GM18505 (cell line): ENCODE measurements at regions not wholly inside any gene's neighbourhood (a gene's known extent, or its start where the extent isn't known, plus 50 kb on each side); places are given as distances from the start of the nearest gene placed in this dataset.
A peak's percentile ranks its signal among the peaks of the same experiment; 100 is the strongest.

Experiments
- ATAC-seq: cut with Tn5 transposase; IDR thresholded peaks from one replicate; pipeline ENCODE4 v1.9.1; 2021; ENCODE audit not compliant: unreplicated experiment
- POLR2A ChIP-seq: IDR thresholded peaks from 4 replicates; pipeline ENCODE4 v1.6.1; 2011; ENCODE audit warnings: borderline replicate concordance; ENCODE audit not compliant: insufficient read depth, insufficient read length; ENCODE audit errors: extremely low read depth

DNA sequence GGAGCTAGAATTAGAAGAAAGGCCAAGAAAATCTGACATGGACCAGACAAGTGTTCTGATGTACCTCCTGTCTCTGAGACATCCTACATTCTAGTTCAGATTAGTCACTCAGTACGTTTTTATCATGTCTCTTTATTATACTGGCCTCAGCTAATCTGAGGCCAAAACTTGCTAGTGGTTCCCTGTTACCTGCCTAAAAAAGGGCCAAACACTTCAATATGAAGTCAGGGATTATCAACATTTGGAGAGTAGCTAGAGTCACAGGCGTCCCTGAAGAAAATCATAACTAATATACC, 587.4 kb downstream of the PRELID2 start:
- ATAC-seq = no peak

DNA sequence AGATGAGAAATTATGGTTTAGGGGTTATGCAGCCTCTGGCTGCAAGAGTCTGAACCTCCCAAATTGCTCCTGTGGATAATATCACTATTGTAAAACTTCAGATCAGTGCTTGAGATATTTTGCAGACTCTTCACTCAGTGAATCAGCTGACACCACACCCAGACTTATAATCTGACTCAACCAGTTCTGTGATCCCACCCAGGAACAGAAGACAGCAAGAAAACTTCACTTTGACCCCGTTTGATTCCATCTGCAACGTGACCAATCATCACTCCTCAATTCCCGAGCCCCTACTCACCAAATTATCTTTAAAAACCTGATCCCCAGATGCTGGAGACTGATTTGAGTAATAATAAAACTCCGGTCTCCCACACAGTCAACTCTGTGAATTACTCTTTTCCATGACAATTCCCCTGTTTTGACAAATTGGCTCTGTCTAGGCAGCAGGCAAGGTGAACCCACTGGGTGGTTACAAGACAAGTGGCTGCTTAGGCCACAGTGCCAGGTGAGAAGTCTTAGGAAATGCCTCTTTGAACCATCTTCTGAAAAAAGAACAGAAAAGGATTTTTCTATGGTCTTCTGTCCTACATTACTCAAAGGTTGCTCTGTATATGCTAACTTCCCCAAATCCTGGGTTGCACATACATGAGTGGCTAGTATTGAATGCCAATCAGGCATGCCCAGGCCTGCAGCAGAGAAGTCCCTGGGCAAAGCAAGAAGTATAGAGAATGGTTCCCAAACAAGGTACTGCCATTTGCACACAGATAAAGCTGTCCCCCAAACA, 588.0 kb downstream of the PRELID2 start:
- TF ChIP-seq POLR2A = no peak
- ATAC-seq = no peak

More for the DNA sequence above, 587.4 kb downstream of the PRELID2 start:
- no peak for TF ChIP-seq POLR2A

DNA sequence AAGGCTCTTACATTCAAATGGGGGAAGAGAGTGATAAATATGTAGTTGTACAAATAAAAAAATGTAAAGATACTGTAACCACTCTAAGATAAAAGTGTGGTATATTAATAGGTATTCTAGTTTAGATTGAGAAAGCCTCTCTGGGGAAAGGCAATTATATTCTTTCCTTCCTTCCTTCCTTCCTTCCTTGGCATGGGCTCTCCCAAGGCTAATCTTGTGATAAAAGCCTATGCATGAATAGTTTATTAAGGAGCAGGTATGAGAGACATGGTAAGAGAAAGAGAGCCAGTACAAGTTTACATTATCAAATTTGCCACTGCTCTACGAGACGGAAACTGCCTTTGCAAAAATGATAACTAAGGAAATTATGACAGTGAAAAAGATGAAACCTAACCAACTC, 588.8 kb downstream of the PRELID2 start:
- ATAC-seq = no peak
- TF ChIP-seq POLR2A = no peak

DNA sequence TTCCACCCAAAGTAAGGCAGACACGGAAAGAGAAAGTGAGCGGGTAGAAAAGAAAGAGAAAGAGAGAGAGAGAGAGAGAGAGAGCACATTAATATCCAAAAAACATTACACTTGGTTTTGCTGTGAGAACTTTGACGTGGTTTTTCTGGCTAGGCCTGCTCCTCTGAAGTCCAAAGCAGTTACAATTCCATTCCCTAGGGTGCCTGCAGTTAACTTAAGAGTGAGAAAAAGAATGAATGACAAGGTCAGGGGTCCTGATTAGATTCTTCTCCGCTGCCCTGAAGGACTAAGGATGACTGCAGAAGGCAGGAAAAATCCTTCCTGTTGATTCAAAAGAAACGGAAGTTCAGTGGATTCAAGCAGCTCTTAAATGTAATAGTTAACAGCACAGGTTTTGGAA, 589.8 kb downstream of the PRELID2 start:
- TF ChIP-seq POLR2A = no peak
- ATAC-seq = no peak

DNA sequence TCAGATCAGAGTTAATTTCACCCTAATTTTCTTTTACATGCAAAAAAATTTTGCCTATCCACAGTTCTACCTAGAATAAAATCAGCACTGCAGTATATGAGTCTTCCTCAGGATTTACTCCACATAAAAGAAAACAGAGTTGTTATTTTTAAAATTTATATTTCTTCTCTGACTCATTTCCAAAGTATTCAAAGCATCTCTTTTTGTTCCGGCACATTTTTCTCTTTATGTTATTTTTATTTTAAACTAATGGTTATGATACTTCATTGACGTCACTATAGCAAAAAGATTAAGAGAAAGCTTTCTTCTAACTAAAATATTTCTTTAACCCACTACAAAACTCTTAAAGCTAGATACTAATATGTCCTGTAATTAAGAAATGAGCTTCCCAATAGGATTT, 590.4 kb downstream of the PRELID2 start:
- ATAC-seq = no peak
- TF ChIP-seq POLR2A = no peak

DNA sequence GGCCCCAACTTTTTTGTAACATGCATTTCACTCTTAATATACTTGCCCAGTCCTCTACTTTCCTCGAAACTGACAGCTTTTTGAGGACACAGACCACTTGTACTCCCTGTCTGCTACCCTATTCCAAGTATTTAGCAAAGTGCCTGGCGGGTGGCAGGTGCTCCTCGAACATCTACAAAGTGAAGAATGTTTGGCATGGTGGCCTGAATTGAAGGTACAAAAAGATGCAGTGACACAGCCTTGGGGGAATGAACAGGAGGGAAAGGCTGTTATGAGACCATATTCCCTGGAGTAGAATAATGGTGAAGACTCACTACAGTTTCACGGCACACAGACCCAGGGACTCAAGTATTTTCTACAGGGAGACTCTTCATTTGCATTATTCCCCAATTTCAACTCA, 590.9 kb downstream of the PRELID2 start:
- TF ChIP-seq POLR2A = no peak
- ATAC-seq = no peak

DNA sequence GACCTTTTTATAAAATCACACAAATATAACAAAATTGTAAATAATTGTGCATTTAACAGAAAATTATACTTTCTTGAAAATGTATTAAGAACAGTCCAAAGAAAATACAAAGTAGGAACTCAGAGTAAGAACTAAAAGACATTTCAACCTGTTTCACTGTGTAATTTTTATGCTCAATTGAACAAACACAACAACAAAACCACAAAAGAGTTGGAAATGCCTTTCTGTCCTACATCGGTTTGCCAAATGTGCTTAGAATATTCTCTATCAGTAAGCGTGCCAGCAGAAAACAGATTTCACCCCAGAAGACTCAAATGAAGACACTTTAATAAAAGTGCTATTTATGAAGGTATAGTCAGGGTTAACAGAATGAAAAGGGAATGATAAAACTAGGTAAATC, 592.1 kb downstream of the PRELID2 start:
- no peak for TF ChIP-seq POLR2A
- ATAC-seq = no peak

DNA sequence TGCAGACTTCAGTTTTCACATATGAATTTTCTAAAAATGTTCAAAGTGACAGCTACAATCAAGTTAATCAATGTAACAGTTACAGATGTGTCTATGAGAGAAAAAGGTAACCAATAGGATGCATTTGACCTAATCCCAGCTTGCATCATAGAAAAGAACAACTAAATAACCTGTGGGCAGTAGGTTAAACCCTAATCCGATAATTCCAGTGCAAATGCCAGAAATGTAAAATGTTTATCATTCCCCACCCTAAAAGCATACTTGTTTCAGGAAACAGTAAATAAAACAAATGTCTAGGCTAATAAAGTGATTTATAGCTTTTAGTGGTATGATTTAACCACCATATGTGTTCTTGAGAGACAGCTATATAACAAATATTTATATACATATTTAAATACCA, 592.6 kb downstream of the PRELID2 start:
- ATAC-seq = no peak
- no peak for TF ChIP-seq POLR2A

DNA sequence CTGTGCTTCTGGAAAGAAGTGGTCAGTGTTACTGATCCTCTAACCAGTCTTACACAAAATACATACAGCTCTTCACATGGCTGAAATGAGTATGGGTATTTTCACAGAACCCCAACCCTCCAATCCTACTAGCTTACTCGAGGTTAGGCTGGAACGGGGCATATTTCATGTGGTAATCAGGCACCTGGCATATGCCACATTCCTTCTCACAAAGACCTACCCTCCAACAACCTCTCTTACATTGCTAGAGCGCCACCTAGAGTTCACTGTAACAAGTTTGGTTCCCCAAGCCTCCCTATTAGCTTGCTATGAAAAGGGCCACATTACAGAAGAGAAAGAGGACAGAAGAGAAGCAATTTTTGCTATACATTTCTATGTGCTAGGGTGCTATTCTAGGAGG, 597.3 kb downstream of the PRELID2 start:
- ATAC-seq = peak; percentile 78
- TF ChIP-seq POLR2A = no peak

DNA sequence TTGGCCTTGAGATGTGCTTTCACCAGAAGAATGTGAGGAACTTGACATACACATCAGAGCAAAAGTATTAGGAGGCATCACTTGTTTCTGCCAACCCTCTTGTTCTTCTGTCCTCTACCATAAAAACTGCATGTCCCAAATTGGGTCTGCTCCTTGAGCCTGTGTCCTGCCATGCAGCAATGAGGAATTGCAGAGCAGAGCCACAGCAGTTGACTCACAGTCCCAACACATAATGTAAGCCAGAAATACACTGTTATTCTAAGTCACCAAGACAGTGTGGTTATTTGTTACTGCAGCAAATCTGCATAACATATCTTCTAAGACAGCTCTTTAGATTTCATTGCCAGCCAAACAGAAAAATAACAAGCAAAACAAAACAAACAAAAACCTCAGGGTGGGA, 598.2 kb downstream of the PRELID2 start:
- TF ChIP-seq POLR2A = no peak

DNA sequence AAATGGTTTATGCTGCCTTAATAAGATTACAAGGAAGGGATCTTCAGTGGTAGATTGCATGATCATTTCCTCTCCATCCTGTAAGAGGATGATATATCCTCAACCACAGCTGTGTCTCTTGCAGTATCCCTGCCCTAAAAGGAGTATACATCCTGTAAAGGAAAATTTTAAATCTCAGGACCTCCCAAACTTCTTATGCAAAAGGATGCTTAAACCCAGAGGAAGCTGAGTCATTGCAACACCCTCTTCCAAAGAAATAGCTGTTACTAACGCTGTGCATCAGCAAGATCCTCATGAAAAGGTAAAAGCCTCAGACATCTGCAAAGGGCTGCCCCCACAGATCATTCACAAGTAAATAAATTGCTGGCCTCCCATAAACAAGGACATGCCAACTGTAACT, 599.0 kb downstream of the PRELID2 start:
- no peak for TF ChIP-seq POLR2A

More for the DNA sequence above, 598.2 kb downstream of the PRELID2 start:
- no peak for ATAC-seq

DNA sequence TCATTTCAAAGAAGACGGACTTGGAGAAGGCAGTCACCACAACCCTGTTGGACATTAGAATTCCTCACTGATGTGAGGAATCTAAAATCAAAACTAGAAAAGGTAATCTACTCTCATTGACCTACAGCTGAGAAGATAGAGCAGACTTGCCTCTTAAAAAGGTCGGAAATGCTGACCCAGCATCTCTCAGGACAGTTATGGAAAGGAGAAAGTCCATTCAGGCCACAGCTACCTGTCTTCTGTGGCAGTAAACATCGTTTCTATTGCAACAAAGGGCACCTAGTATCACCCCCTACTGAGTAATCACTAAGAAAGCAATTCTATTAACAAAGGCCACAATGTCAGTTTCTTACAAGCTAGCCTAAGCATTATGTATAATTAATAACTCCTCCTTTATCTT, 601.7 kb downstream of the PRELID2 start:
- TF ChIP-seq POLR2A = no peak
- ATAC-seq = no peak

More for the DNA sequence above, 599.0 kb downstream of the PRELID2 start:
- no peak for ATAC-seq

DNA sequence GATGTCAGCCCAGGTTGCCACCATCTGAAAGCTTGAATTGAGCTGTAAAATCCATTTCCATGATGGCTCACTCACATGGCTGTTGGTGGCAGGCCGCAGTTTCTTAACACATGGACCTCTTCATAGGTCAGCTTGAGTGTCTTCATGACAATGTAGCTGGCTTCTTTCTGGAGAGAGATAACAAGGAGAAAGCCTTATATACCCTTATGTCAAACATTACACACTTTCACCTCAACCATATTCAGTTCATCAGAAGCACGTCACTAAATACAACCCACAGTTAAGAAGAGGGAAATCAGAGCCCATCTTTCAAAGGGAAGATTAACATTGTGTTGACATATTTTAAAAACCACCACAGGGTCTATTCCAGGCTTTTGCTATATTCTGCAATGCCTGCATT, 604.4 kb downstream of the PRELID2 start:
- ATAC-seq = no peak
- TF ChIP-seq POLR2A = no peak

DNA sequence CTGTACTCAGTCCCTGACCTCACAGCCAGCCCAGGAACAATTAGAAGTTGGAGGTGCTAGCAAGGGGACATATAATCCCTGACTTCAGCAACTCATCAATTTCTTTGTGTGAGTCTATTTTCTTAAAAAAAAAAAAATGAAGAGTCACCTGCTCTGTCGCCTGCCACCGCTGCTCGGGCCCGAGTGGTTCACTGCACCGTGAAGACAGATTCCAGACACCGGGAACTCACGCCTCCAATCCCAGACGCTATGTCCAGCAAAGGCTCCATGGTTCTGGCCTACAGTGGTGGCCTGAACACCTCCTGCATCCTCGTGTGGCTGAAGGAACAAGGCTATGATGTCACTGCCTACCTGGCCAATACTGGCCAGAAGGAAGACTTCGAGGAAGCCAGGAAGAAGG, 606.6 kb downstream of the PRELID2 start:
- TF ChIP-seq POLR2A = no peak
- ATAC-seq = no peak

DNA sequence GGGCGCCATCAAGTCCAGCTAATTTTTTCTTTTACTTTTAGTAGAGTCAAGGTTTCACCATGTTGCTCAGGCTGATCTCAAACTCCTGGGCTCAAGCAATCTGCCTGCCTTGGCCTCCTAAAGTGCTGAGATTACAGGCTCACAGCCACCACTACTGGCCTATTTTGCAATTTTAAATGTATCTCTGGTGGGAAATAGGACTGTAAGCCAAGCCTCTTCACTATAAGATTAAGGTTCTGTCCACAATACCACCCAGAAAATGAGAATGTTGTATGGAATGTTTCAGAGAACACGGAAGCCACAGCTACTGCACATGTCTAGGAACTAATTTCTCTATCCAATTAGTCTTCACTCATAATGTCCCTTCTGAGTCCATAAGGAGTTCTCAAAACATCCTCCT, 607.3 kb downstream of the PRELID2 start:
- TF ChIP-seq POLR2A = no peak
- no peak for ATAC-seq
